Transverse colon (tissue), 4 donors: ENCODE measurements at regions not wholly inside any gene's neighbourhood (a gene's known extent, or its start where the extent isn't known, plus 50 kb on each side); places are given as distances from the start of the nearest gene placed in this dataset.

Experiments used
- DNase-seq: peaks from one replicate; pipeline ENCODE4 v3.0.0-alpha.2; 2019
- H3K27ac ChIP-seq, 4 donors: fragments of 200-600 bp; sonication (generic); 2 replicates each; pipeline ENCODE4 v1.5.1; 2016 to 2018; ENCODE audit warnings: inconsistent platforms in 4 of 4
- H3K27me3 ChIP-seq: fragments of 200-600 bp; sonication (generic); 2 replicates; pipeline ENCODE4 v1.5.1; 2017; ENCODE audit warnings: inconsistent platforms
- H3K36me3 ChIP-seq, 4 donors: fragments of 200-600 bp; sonication (generic); 2 replicates each; pipeline ENCODE4 v1.5.1; 2017 to 2019; ENCODE audit warnings: inconsistent platforms in 4 of 4
- H3K4me1 ChIP-seq, 4 donors: fragments of 200-600 bp; sonication (generic); 2 replicates each; pipeline ENCODE4 v1.5.1; 2017 to 2020; ENCODE audit warnings: inconsistent platforms in 4 of 4
- H3K4me3 ChIP-seq, 4 donors: fragments of 200-600 bp; sonication (generic); 1 replicate in 1 of 4; 2 replicates in 3 of 4; pipeline versions ENCODE4 v1.5.1 to v1.6.1; 2017 to 2019; ENCODE audit warnings: inconsistent platforms in 4 of 4
- H3K9me3 ChIP-seq, 2 donors: fragments of 200-600 bp; sonication (generic); 2 replicates each; pipeline ENCODE4 v1.5.1; 2017 to 2019; ENCODE audit warnings: inconsistent platforms in 2 of 2
- EP300 ChIP-seq: sonication (generic); formaldehyde crosslinking; IDR thresholded peaks from one replicate; pipeline ENCODE4 v1.6.1; 2017; ENCODE audit warnings: antibody characterized with exemption, low read depth
- POLR2A ChIP-seq: fragments of 450-650 bp; IDR thresholded peaks from one replicate; pipeline ENCODE4 v1.6.1; 2016; ENCODE audit warnings: antibody characterized with exemption, mild to moderate bottlenecking, moderate library complexity
- POLR2AphosphoS5 ChIP-seq, 3 donors: sonication (generic); formaldehyde crosslinking; IDR thresholded peaks; one replicate each; pipeline ENCODE4 v1.6.1; 2016; ENCODE audit warnings: antibody characterized with exemption in 3 of 3
- WGBS, 2 donors: methylation state at CpG; one replicate each; pipeline ENCODE4 v1.1.5; 2018; ENCODE audit warnings: low coverage in 1 of 2; 5-methylcytosine and 5-hydroxymethylcytosine counted together
- in situ Hi-C, 4 donors: fragments of 200-750 bp; cut with MboI; loops; one replicate each; pipeline versions ENCODE4 v1.15.0 to v1.15.1; 2017; ENCODE audit warnings: low sequenced_read_pairs in 3 of 4, low pct_ligation_motif_present in 1 of 4, low pct_unique_long_range_greater_than_20kb in 1 of 4
- intact Hi-C: fragments of 100-400 bp; cut with DNase I; formaldehyde crosslinking; loops from one replicate; pipeline ENCODE4 v1.15.1; 2023; ENCODE audit warnings: low total_unique reads
- TF ChIP-seq, protein P1 (sequence below), 5 experiments: fragments of 200-600 bp in 3 of 5; fragments of 450-650 bp in 2 of 5; sonication (generic) in 3 of 5; IDR thresholded peaks; 1 replicate in 2 of 5; 2 replicates in 3 of 5; pipeline ENCODE4 v1.5.1; 2016 to 2017; ENCODE audit warnings: antibody characterized with exemption in 5 of 5, inconsistent platforms in 3 of 5, mild to moderate bottlenecking in 2 of 5, moderate library complexity in 1 of 5

DNA sequence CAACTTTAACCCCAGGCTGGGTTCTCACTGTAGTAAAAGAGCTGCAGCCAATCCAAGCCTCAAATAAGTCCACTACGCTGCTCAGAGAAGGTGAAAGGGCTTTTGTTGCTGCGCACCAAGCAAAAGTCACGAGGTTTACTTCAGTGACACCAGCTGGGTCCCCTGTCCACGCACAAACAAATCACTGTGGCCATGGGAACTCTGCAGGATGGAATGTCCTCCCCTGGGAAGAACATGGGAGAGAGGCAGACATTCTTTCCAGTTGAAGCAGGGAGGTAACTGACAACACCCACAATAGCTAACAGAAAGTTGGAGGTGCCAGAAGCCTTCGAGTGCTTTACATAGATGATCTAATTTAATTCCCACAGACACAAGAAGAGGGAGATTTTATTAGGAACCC, 181.9 kb downstream of the PMP22 start:
- in situ Hi-C loops = no loop called here
- no peak for TF ChIP-seq POLR2AphosphoS5 (IDR thresholded peaks at IDR 0.05)
- Histone ChIP-seq H3K36me3 (no peaks in the 10 kb centered on the region), H3K27ac (no peak overlapping the region), H3K9me3 (no peaks in the 10 kb centered on the region), H3K4me1 (no peaks in the 10 kb centered on the region), H3K27me3 (peaks cover 5% of the 10 kb centered on the region), H3K4me3 (no peak overlapping the region)
- no peak for DNase-seq
- 55% methylated on average over 5 of the region's 5 CpGs; no CpG with 5 or more reads in 1 of the 2 donors for WGBS, 2 donors
- intact Hi-C loops = no loop called here

DNA sequence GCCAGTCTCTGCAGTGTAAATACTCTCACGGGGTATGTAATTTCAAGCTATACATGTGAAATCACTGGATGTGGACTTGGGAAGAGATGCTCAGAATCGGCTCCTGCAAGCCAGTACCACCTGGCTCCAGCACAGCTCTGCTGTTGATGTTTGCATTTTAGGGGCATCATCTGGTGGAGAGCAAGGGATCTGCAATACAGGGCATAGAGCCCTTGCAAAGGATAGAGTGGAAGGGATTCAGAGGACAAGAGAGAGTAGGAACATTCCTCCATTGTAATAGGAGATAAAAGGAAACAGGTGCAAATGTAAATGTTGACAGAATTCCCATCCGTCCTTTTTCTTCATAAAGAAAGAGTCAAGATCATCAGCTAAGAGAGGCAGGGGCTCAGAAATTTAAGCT, 184.1 kb downstream of the PMP22 start:
- DNase-seq = no peak
- Histone ChIP-seq H3K4me1 (no peaks in the 10 kb centered on the region), H3K9me3 (no peaks in the 10 kb centered on the region), H3K36me3 (no peaks in the 10 kb centered on the region), H3K27ac (no peak overlapping the region), H3K4me3 (no peak overlapping the region), H3K27me3 (peaks cover 5% of the 10 kb centered on the region)
- TF ChIP-seq, protein P1, sequence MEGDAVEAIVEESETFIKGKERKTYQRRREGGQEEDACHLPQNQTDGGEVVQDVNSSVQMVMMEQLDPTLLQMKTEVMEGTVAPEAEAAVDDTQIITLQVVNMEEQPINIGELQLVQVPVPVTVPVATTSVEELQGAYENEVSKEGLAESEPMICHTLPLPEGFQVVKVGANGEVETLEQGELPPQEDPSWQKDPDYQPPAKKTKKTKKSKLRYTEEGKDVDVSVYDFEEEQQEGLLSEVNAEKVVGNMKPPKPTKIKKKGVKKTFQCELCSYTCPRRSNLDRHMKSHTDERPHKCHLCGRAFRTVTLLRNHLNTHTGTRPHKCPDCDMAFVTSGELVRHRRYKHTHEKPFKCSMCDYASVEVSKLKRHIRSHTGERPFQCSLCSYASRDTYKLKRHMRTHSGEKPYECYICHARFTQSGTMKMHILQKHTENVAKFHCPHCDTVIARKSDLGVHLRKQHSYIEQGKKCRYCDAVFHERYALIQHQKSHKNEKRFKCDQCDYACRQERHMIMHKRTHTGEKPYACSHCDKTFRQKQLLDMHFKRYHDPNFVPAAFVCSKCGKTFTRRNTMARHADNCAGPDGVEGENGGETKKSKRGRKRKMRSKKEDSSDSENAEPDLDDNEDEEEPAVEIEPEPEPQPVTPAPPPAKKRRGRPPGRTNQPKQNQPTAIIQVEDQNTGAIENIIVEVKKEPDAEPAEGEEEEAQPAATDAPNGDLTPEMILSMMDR (IDR thresholded peaks at IDR 0.05) = no peak
- TF ChIP-seq EP300 = no peak
- no peak for TF ChIP-seq POLR2A
- TF ChIP-seq POLR2AphosphoS5 (IDR thresholded peaks at IDR 0.05) = no peak
- in situ Hi-C loops = no loop called here
- intact Hi-C loops = no loop called here
- WGBS, 2 donors = 66 to 69% methylated on average over 3 of the region's 3 CpGs

DNA sequence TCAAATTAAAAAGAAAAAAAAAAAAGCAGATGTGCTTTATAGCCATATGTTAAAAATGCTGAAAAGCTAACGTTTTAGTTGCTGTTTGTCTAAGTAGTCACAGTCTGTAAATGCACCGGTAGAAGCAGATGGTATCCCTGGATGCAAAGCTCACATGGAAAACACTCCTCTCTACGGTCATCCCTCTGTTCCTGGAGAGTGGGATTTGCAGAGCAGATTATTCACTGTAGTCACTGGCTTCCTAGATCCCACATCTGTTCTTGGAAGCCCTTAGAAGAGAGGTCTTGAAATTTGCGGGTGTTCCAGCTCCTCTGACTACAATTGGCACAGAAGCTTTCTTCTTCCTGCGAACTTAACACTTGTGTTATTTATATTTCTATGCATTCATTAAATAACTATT, 186.6 kb downstream of the PMP22 start:
- Histone ChIP-seq H3K4me1 (no peaks in the 10 kb centered on the region), H3K27ac (no peak overlapping the region), H3K36me3 (no peaks in the 10 kb centered on the region), H3K4me3 (no peak overlapping the region), H3K9me3 (no peaks in the 10 kb centered on the region), H3K27me3 (no peaks in the 10 kb centered on the region)
- intact Hi-C loops (no loop called here), in situ Hi-C loops (no loop called here)
- no peak for DNase-seq
- TF ChIP-seq POLR2A = no peak
- TF ChIP-seq, protein P1 (IDR thresholded peaks at IDR 0.05) = no peak
- TF ChIP-seq POLR2AphosphoS5 (IDR thresholded peaks at IDR 0.05) = no peak
- TF ChIP-seq EP300 = no peak
- WGBS, 2 donors = 44 to 51% methylated on average over 5 of the region's 5 CpGs

DNA sequence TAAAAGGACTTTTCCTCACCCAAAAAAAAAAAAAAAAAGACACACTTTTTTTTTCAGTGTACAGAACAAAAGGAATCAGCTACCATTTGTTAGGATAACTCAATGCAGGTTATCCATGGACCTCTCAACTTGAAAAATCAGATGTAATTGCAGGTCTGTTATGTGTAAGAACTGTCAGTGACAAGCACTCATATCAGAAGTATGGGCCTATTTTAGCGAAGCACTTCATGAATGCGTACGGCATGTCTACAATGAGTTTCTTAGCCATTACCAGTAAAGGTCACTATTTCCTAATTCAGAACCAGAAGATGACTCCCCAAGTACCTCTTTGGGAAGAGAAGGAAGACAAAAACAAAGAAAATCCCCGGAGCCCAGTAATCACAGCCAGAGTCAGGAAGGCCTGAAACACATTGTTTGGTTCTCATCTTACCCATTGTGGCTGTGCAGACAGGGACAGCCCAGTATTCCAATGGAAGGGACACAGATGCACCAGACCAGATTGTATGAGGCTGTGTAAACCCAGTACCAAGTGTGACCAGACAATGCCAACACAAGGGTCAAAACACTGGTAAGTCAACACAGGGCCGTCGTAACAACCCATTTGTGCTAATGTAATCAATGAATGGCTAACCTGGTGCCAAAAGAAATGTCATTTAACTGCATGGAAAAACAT, 188.0 kb downstream of the PMP22 start:
- H3K36me3 ChIP-seq = no peaks in the 10 kb centered on the region
- no peaks in the 10 kb centered on the region for H3K4me1 ChIP-seq
- WGBS, 2 donors = 79 to 86% methylated on average over 4 to 6 of the region's 6 CpGs
- H3K27me3 ChIP-seq = no peaks in the 10 kb centered on the region
- intact Hi-C loops = no loop called here
- no peak overlapping the region for H3K27ac ChIP-seq
- H3K9me3 ChIP-seq = no peaks in the 10 kb centered on the region
- in situ Hi-C loops = no loop called here
- DNase-seq = no peak
- no peak overlapping the region for H3K4me3 ChIP-seq
- TF ChIP-seq POLR2AphosphoS5 (IDR thresholded peaks at IDR 0.05) = no peak
- no peak for TF ChIP-seq POLR2A
- TF ChIP-seq, protein P1 (IDR thresholded peaks at IDR 0.05) = no peak
- TF ChIP-seq EP300 = no peak

DNA sequence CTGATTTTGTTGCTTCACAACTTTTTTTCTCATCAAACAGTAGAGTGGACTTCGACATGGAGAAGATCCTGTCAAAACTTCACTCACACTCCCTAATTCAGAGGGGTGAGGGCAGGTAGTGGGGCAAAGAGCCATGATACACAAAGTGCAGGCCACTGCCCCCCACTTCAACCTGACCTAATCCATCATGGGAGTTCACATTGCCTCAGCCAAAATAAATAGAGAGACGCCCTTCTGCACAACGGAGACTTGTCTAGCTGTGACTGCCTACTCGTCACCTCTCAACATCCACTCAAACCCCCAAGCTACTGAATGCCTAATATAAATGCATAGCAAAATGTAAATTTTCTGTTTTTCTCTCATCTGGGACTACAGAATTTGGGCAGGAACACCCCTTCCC, 213.2 kb downstream of the PMP22 start:
- TF ChIP-seq POLR2AphosphoS5 (IDR thresholded peaks at IDR 0.05) = no peak
- TF ChIP-seq EP300 = no peak
- TF ChIP-seq, protein P1 (IDR thresholded peaks at IDR 0.05) = no peak
- no peak for TF ChIP-seq POLR2A
- intact Hi-C loops = no loop called here
- in situ Hi-C loops = no loop called here
- Histone ChIP-seq H3K9me3 (no peaks in the 10 kb centered on the region), H3K4me1 (no peaks in the 10 kb centered on the region), H3K27ac (no peak overlapping the region), H3K4me3 (no peak overlapping the region), H3K36me3 (no peaks in the 10 kb centered on the region), H3K27me3 (peaks cover 23% of the 10 kb centered on the region)
- 35 to 89% methylated on average over 1 to 4 of the region's 4 CpGs for WGBS, 2 donors
- no peak for DNase-seq
